Thymus (tissue), 11 donors: ENCODE measurements at regions not wholly inside any gene's neighbourhood (a gene's known extent, or its start where the extent isn't known, plus 50 kb on each side); places are given as distances from the start of the nearest gene placed in this dataset.

Experiments
- DNase-seq, 9 donors: peaks; one replicate each; pipeline ENCODE4 v3.0.0-alpha.2; 2013; ENCODE audit warnings: low spot score in 9 of 9, low read depth in 6 of 9, missing footprints in 1 of 9
- H3K27ac ChIP-seq, 2 donors: one replicate each; pipeline ENCODE4 v1.5.1; 2013; ENCODE audit warnings: control low read depth in 1 of 2, low read depth in 1 of 2, low read length in 1 of 2, mild to moderate bottlenecking in 1 of 2, moderate library complexity in 1 of 2
- H3K27me3 ChIP-seq, 2 donors: one replicate each; pipeline ENCODE4 v1.5.1; 2013; ENCODE audit warnings: low read length in 1 of 2; ENCODE audit not compliant: control insufficient read depth in 2 of 2, insufficient read depth in 1 of 2
- H3K36me3 ChIP-seq, 2 donors: one replicate each; pipeline ENCODE4 v1.5.1; 2013; ENCODE audit warnings: low read length in 1 of 2, mild to moderate bottlenecking in 1 of 2, moderate library complexity in 1 of 2; ENCODE audit not compliant: control insufficient read depth in 2 of 2, insufficient read depth in 2 of 2
- H3K4me1 ChIP-seq, 2 donors: one replicate each; pipeline ENCODE4 v1.5.1; 2013; ENCODE audit warnings: low read length in 2 of 2; ENCODE audit not compliant: control insufficient read depth in 2 of 2, insufficient read depth in 2 of 2
- H3K4me3 ChIP-seq, 2 donors: one replicate each; pipeline ENCODE4 v1.5.1; 2013; ENCODE audit warnings: low read length in 2 of 2, control low read depth in 1 of 2, mild to moderate bottlenecking in 1 of 2
- H3K9me3 ChIP-seq, 2 donors: one replicate each; pipeline ENCODE4 v1.5.1; 2013; ENCODE audit warnings: low read length in 1 of 2, mild to moderate bottlenecking in 1 of 2; ENCODE audit not compliant: control insufficient read depth in 2 of 2, insufficient read depth in 1 of 2
- WGBS: extraction: QIAGEN DNeasy Blood & Tissue Kit; methylation state at CpG from one replicate; pipeline ENCODE4 v1.1.7; 2013; 5-methylcytosine and 5-hydroxymethylcytosine counted together
- donor health status: healthy.

DNA sequence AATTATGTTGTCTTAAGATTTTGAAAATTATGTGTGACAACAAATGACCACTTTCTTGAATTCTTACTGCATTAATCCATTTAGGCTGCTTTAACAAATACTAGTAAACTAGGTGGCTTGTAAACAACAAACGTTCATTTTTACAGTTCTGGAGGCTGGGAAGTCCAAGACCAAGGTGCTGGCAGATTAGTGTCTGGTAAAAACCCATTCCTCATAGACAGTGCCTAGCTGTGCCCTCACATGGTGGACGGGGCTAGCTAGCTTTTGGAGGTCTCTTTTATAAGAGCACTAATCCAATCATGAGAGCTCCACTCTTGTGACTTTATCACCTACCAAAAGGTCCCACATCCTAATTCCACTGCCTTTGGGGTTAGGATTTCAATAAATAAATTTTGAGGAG is 425.8 kb downstream of the SPRY1 start:
- no peaks in the 10 kb centered on the region for H3K27me3 ChIP-seq
- no peaks in the 10 kb centered on the region for H3K36me3 ChIP-seq
- no peaks in the 10 kb centered on the region for H3K4me1 ChIP-seq
- H3K4me3 ChIP-seq: no peak overlapping the region
- no peak overlapping the region for H3K27ac ChIP-seq
- no peak for DNase-seq
- WGBS: 90% methylated on average over 2 of the region's 2 CpGs
- H3K9me3 ChIP-seq: no peaks in the 10 kb centered on the region

DNA sequence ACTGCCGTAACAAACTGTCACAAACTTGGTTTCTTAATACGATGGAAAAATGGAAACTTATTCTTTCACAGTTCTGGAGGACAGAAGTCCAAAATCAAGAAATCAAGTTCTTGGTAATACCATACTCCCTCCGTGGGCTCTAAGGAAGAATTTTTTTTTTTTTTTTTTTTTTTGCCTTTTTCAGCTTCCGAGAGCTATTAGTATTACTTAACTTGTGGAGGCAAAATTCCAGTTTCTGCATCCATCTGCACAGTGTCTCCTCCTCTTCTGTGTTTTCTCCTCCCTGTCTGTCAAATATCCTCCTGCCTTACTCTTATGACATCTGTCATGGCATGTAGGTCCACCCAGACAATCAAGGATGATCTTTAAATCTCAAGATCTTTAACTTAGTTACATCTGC is 426.6 kb downstream of the SPRY1 start:
- 96% methylated on average over 4 of the region's 4 CpGs for WGBS
- H3K9me3 ChIP-seq: no peaks in the 10 kb centered on the region
- no peaks in the 10 kb centered on the region for H3K27me3 ChIP-seq
- no peak overlapping the region for H3K27ac ChIP-seq
- DNase-seq: no peak
- H3K4me3 ChIP-seq: no peak overlapping the region
- H3K36me3 ChIP-seq: no peaks in the 10 kb centered on the region
- no peaks in the 10 kb centered on the region for H3K4me1 ChIP-seq

- no peaks in the 10 kb centered on the region for H3K4me1 ChIP-seq
- H3K27ac ChIP-seq: no peak overlapping the region
Measured at GRCh38 chr4:123824524-123824923, 427.9 kb downstream of the SPRY1 start.

GRCh38 chr4:123825596-123826291 is 429.1 kb downstream of the SPRY1 start:
- H3K27ac ChIP-seq: no peak overlapping the region
- WGBS: 96% methylated on average over 1 of the region's 1 CpG
- no peak for DNase-seq
- no peak overlapping the region for H3K4me3 ChIP-seq
- no peaks in the 10 kb centered on the region for H3K36me3 ChIP-seq
- no peaks in the 10 kb centered on the region for H3K9me3 ChIP-seq
- no peaks in the 10 kb centered on the region for H3K27me3 ChIP-seq
- no peaks in the 10 kb centered on the region for H3K4me1 ChIP-seq

More at GRCh38 chr4:123824524-123824923, 427.9 kb downstream of the SPRY1 start:
- Histone ChIP-seq H3K36me3 (no peaks in the 10 kb centered on the region), H3K27me3 (no peaks in the 10 kb centered on the region), H3K4me3 (no peak overlapping the region), H3K9me3 (no peaks in the 10 kb centered on the region)
- no peak for DNase-seq
- 100% methylated on average over 1 of the region's 1 CpG for WGBS

DNA sequence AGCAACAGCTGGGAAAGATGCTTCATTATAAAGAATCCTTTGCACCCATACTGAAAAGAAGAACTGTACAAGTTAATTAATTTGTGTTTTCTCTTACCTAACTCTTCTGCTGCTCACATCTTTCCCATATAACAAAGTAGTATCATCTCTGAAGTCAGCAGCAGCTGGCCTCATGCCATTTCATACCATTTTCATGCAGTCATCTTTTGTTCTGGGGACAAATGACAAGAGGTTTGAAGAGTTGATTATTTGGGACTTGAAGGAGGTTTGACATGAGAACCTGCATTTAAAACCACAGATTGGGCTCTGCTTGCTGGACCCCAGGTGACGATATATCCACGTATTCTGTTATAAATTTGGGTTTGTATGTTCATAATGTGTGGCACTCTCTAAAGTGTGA is 430.3 kb downstream of the SPRY1 start:
- no peaks in the 10 kb centered on the region for H3K4me1 ChIP-seq
- no peak for DNase-seq
- WGBS: over 99% methylated on average over 2 of the region's 2 CpGs
- H3K27ac ChIP-seq: no peak overlapping the region
- no peaks in the 10 kb centered on the region for H3K9me3 ChIP-seq
- no peaks in the 10 kb centered on the region for H3K27me3 ChIP-seq
- H3K36me3 ChIP-seq: no peaks in the 10 kb centered on the region
- no peak overlapping the region for H3K4me3 ChIP-seq

DNA sequence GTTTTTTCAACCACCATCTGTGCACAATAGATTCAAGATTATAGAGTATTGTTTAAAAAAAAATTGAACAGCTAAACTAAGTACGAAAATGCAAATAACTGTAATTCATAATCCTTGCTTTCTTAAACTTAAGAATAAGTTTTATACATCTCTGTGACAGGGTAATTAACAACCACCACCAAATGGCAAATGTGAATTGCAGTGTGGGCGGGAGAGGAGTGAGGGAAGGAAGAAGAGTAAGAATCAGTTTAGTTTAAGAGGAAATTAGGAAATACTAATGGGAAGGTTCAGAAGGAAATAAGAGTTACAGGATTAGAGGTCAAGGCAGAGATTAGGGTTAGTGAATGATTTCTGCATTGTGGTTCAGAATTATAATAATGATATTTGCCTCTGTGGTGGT is 430.9 kb downstream of the SPRY1 start:
- Histone ChIP-seq H3K27me3 (no peaks in the 10 kb centered on the region), H3K27ac (no peak overlapping the region), H3K36me3 (no peaks in the 10 kb centered on the region), H3K9me3 (no peaks in the 10 kb centered on the region), H3K4me3 (no peak overlapping the region), H3K4me1 (no peaks in the 10 kb centered on the region)
- 97% methylated on average over 2 of the region's 2 CpGs for WGBS
- DNase-seq: no peak

DNA sequence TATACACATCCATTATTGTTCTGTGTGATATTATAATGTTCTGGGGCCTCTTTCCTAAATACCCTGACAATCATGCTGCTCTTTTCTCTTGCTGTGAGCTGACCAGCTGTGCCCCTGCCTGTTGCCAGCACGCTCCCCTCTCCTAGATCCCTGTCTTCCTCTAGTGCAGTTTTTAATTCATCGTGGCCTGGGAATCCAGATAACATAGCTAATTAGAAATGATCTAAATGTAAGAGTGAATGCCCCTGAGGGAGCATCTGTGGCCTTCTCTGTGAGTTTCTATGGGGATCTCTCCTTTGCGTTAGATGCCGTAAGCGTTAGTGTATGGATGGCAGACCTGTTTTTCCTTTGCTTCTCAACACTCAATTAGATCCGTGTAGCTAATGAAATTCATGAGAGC is 434.3 kb downstream of the SPRY1 start:
- no peaks in the 10 kb centered on the region for H3K27me3 ChIP-seq
- H3K36me3 ChIP-seq: no peaks in the 10 kb centered on the region
- 97% methylated on average over 6 of the region's 6 CpGs for WGBS
- H3K27ac ChIP-seq: no peak overlapping the region
- no peaks in the 10 kb centered on the region for H3K9me3 ChIP-seq
- DNase-seq: no peak
- H3K4me3 ChIP-seq: no peak overlapping the region
- H3K4me1 ChIP-seq: no peaks in the 10 kb centered on the region

- Histone ChIP-seq H3K36me3 (no peaks in the 10 kb centered on the region), H3K27me3 (no peaks in the 10 kb centered on the region), H3K27ac (no peak overlapping the region), H3K9me3 (no peaks in the 10 kb centered on the region), H3K4me3 (no peak overlapping the region), H3K4me1 (no peaks in the 10 kb centered on the region)
- WGBS: 92% methylated on average over 7 of the region's 7 CpGs
- no peak for DNase-seq
Measured at GRCh38 chr4:123832173-123833026, 435.8 kb downstream of the SPRY1 start.

DNA sequence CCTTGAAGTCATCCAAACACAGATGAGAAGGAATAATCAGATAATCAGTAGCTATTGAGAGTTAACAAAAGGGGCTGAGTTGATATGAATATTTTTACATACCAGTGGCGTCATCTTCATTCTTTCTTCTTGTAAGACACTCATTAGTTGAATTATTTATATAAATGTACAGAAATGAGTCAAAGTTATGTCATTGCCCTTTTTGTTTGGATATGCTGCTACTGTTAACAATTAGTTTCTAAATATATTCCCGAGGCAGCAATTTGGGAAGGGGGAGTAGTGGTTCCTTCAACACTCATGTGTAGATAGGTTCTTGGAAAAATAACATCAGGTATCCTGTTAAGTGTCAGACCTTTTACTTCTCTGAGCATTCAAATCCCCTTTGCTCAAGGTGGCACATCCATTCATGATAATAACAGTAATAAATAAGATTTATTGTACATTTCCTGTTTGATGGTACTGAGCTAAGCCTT is 436.6 kb downstream of the SPRY1 start:
- no peaks in the 10 kb centered on the region for H3K36me3 ChIP-seq
- DNase-seq: no peak
- 94% methylated on average over 2 of the region's 2 CpGs for WGBS
- no peak overlapping the region for H3K4me3 ChIP-seq
- no peaks in the 10 kb centered on the region for H3K9me3 ChIP-seq
- no peak overlapping the region for H3K27ac ChIP-seq
- H3K4me1 ChIP-seq: no peaks in the 10 kb centered on the region
- no peaks in the 10 kb centered on the region for H3K27me3 ChIP-seq
